ENCODE measurements at regions not wholly inside any gene's neighbourhood (a gene's known extent, or its start where the extent isn't known, plus 50 kb on each side); places are given as distances from the start of the nearest gene placed in this dataset.

- no peak for TF ChIP-seq OSR1 (CRISPR knock-in tag; IDR thresholded peaks at IDR 0.05)
- no peak for TF ChIP-seq ARNTL (CRISPR knock-in tag; IDR thresholded peaks at IDR 0.05; ENCODE audit: borderline replicate concordance, low read depth)
- no peak for TF ChIP-seq RARB (CRISPR knock-in tag; IDR thresholded peaks at IDR 0.05)
- no peak for TF ChIP-seq ZFP30 (CRISPR knock-in tag; IDR thresholded peaks at IDR 0.05)
- no peak for TF ChIP-seq ISL1 (CRISPR knock-in tag; IDR thresholded peaks at IDR 0.05)
- TF ChIP-seq ESRRG (CRISPR knock-in tag; IDR thresholded peaks at IDR 0.05), result no peak
- TF ChIP-seq GLIS3 (CRISPR knock-in tag; IDR thresholded peaks at IDR 0.05), result no peak
- TF ChIP-seq ZFP3 (CRISPR knock-in tag; IDR thresholded peaks at IDR 0.05), result no peak
- TF ChIP-seq TCF4 (CRISPR knock-in tag; IDR thresholded peaks at IDR 0.05; ENCODE audit: borderline replicate concordance), result no peak
- no peak for TF ChIP-seq POU6F1 (CRISPR knock-in tag; IDR thresholded peaks at IDR 0.05; ENCODE audit: borderline replicate concordance, low read depth)
- no peak for TF ChIP-seq TSHZ2 (CRISPR knock-in tag; IDR thresholded peaks at IDR 0.05)
- no peak for TF ChIP-seq SNAI2 (CRISPR knock-in tag; IDR thresholded peaks at IDR 0.05)
These were observed 102.1 kb downstream of the CPZ start for GRCh38 chr4:8694651-8695151.
